SH-SY5Y (cell line): ENCODE measurements at regions not wholly inside any gene's neighbourhood (a gene's known extent, or its start where the extent isn't known, plus 50 kb on each side); places are given as distances from the start of the nearest gene placed in this dataset.

Experiments used
- GATA2 ChIP-seq: IDR thresholded peaks from 2 replicates; pipeline ENCODE4 v1.6.1; 2011; ENCODE audit warnings: mild to moderate bottlenecking, low read depth, low read length
- GATA3 ChIP-seq: IDR thresholded peaks from 2 replicates; pipeline ENCODE4 v1.6.1; 2011; ENCODE audit warnings: low read depth, mild to moderate bottlenecking, low read length, moderate library complexity

GRCh38 chr9:3018071-3018470, 174.2 kb upstream of the PUM3 start:
- TF ChIP-seq GATA2 (no peak), GATA3 (no peak)
